Fibroblast of lung (primary cell): ENCODE measurements at regions not wholly inside any gene's neighbourhood (a gene's known extent, or its start where the extent isn't known, plus 50 kb on each side); places are given as distances from the start of the nearest gene placed in this dataset.

Experiments
- EZH2 ChIP-seq: IDR thresholded peaks from 2 replicates; pipeline ENCODE4 v1.5.1; 2012; ENCODE audit warnings: low read length, control low read depth, mild to moderate bottlenecking; ENCODE audit errors: missing control alignments
- TF ChIP-seq, protein P1 (sequence below), 2 donors: IDR thresholded peaks in 1 of 2; conservative IDR thresholded peaks in 1 of 2; 1 replicate in 1 of 2; 2 replicates in 1 of 2; pipeline ENCODE4 v1.5.1; 2011 to 2012; ENCODE audit warnings: low read length in 2 of 2, control low read depth in 1 of 2, inconsistent platforms in 1 of 2, low read depth in 1 of 2, mild to moderate bottlenecking in 1 of 2

DNA sequence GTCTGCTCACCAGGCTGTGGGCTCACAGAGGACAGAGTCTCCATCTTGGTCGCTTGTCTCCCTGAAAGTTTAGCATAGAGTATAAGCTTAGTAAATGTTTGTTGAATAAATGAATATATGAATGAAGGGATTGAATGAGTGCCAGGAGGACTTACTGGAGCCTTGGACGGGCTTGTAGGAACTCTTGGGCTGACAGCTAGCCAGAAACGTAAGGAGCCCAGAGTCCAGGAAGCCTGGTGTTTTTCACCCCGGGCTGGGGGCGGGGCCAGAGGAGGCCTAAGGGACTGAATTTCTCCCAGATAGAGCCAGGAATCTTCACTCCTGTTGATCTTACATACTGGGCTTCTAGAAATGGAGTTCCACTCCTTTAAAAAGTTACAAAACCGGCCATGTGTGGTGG, 68.5 kb upstream of the SRSF6 start:
- TF ChIP-seq, protein P1, sequence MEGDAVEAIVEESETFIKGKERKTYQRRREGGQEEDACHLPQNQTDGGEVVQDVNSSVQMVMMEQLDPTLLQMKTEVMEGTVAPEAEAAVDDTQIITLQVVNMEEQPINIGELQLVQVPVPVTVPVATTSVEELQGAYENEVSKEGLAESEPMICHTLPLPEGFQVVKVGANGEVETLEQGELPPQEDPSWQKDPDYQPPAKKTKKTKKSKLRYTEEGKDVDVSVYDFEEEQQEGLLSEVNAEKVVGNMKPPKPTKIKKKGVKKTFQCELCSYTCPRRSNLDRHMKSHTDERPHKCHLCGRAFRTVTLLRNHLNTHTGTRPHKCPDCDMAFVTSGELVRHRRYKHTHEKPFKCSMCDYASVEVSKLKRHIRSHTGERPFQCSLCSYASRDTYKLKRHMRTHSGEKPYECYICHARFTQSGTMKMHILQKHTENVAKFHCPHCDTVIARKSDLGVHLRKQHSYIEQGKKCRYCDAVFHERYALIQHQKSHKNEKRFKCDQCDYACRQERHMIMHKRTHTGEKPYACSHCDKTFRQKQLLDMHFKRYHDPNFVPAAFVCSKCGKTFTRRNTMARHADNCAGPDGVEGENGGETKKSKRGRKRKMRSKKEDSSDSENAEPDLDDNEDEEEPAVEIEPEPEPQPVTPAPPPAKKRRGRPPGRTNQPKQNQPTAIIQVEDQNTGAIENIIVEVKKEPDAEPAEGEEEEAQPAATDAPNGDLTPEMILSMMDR (conservative IDR thresholded peaks at IDR 0.05 in 1 of 2, IDR thresholded peaks at IDR 0.05 in 1 of 2; ENCODE audit: low read depth in 1 of 2, low read length in 2 of 2) = no peak
- TF ChIP-seq EZH2 = no peak
